ENCODE measurements at regions not wholly inside any gene's neighbourhood (a gene's known extent, or its start where the extent isn't known, plus 50 kb on each side); places are given as distances from the start of the nearest gene placed in this dataset.

DNA sequence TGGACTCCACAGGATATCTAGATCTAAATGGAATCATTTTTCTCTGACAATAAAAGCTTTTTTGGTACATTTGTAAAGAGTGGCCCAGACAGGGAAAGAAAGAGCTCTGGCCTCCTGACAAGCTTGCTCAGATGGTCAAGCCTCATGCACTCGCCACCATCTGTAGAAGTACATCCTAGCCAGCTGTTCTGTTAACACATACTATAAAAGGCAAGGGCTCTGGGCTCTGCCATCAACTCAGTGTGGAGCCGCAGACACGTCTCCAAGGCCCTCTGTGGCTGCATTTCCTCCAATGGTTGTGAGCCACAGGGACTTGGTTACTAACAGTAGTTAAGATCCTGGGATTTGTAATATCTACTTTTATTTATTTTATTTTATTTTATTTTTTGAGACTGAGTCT, 70.8 kb upstream of the KDM7A start:
- Histone ChIP-seq H3K36me3 (ENCODE audit: insufficient read depth, low read length) (no peaks in the 10 kb centered on the region), H3K27ac (ENCODE audit: low read depth, low read length, poor library complexity, severe bottlenecking) (no peak overlapping the region), H3K9me2 (ENCODE audit: low read depth, low read length) (no peaks in the 10 kb centered on the region), H3K9me3 (ENCODE audit: low read length) (no peaks in the 10 kb centered on the region), H3F3A (ENCODE audit: insufficient read depth, low read length) (no peaks in the 10 kb centered on the region), H2AFZ (ENCODE audit: low read length) (no peak overlapping the region), H3K9ac (ENCODE audit: low read length) (no peak overlapping the region), H4K20me1 (ENCODE audit: insufficient read depth, low read length) (no peaks in the 10 kb centered on the region), H3K4me2 (ENCODE audit: low read length) (no peak overlapping the region), H3K4me3 (ENCODE audit: low read depth, low read length, poor library complexity, severe bottlenecking) (no peak overlapping the region), H3K4me1 (ENCODE audit: insufficient read depth, low read length, severe bottlenecking) (no peaks in the 10 kb centered on the region), H3K79me2 (ENCODE audit: insufficient read depth, low read length) (no peaks in the 10 kb centered on the region), H3K27me3 (ENCODE audit: insufficient read depth, low read length) (no peaks in the 10 kb centered on the region; the same call in 1 of the 2 replicates)
- no peak for TF ChIP-seq EZH2 (IDR thresholded peaks at IDR 0.05; ENCODE audit: borderline replicate concordance, low read length)
- TF ChIP-seq, protein P1, sequence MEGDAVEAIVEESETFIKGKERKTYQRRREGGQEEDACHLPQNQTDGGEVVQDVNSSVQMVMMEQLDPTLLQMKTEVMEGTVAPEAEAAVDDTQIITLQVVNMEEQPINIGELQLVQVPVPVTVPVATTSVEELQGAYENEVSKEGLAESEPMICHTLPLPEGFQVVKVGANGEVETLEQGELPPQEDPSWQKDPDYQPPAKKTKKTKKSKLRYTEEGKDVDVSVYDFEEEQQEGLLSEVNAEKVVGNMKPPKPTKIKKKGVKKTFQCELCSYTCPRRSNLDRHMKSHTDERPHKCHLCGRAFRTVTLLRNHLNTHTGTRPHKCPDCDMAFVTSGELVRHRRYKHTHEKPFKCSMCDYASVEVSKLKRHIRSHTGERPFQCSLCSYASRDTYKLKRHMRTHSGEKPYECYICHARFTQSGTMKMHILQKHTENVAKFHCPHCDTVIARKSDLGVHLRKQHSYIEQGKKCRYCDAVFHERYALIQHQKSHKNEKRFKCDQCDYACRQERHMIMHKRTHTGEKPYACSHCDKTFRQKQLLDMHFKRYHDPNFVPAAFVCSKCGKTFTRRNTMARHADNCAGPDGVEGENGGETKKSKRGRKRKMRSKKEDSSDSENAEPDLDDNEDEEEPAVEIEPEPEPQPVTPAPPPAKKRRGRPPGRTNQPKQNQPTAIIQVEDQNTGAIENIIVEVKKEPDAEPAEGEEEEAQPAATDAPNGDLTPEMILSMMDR (IDR thresholded peaks at IDR 0.05; ENCODE audit: low read length), result no peak

GRCh38 chr7:140245611-140246105, 68.9 kb upstream of the KDM7A start:
- H3K79me2 ChIP-seq (ENCODE audit: insufficient read depth, low read length), result no peaks in the 10 kb centered on the region
- no peaks in the 10 kb centered on the region for H3K4me1 ChIP-seq (ENCODE audit: insufficient read depth, low read length, severe bottlenecking)
- TF ChIP-seq EZH2 (IDR thresholded peaks at IDR 0.05; ENCODE audit: borderline replicate concordance, low read length), result no peak
- TF ChIP-seq, protein P1 (IDR thresholded peaks at IDR 0.05; ENCODE audit: low read length), result no peak
- H3K9me2 ChIP-seq (ENCODE audit: low read depth, low read length), result no peaks in the 10 kb centered on the region
- H3K9ac ChIP-seq (ENCODE audit: low read length), result no peak overlapping the region
- H3K4me3 ChIP-seq (ENCODE audit: low read depth, low read length, poor library complexity, severe bottlenecking), result no peak overlapping the region
- H3K36me3 ChIP-seq (ENCODE audit: insufficient read depth, low read length), result no peaks in the 10 kb centered on the region
- no peaks in the 10 kb centered on the region; the same call in 1 of the 2 replicates for H3K27me3 ChIP-seq (ENCODE audit: insufficient read depth, low read length)
- no peak overlapping the region for H2AFZ ChIP-seq (ENCODE audit: low read length)
- no peaks in the 10 kb centered on the region for H3F3A ChIP-seq (ENCODE audit: insufficient read depth, low read length)
- H4K20me1 ChIP-seq (ENCODE audit: insufficient read depth, low read length), result no peaks in the 10 kb centered on the region
- H3K27ac ChIP-seq (ENCODE audit: low read depth, low read length, poor library complexity, severe bottlenecking), result no peak overlapping the region
- no peak overlapping the region for H3K4me2 ChIP-seq (ENCODE audit: low read length)
- no peaks in the 10 kb centered on the region for H3K9me3 ChIP-seq (ENCODE audit: low read length)

DNA sequence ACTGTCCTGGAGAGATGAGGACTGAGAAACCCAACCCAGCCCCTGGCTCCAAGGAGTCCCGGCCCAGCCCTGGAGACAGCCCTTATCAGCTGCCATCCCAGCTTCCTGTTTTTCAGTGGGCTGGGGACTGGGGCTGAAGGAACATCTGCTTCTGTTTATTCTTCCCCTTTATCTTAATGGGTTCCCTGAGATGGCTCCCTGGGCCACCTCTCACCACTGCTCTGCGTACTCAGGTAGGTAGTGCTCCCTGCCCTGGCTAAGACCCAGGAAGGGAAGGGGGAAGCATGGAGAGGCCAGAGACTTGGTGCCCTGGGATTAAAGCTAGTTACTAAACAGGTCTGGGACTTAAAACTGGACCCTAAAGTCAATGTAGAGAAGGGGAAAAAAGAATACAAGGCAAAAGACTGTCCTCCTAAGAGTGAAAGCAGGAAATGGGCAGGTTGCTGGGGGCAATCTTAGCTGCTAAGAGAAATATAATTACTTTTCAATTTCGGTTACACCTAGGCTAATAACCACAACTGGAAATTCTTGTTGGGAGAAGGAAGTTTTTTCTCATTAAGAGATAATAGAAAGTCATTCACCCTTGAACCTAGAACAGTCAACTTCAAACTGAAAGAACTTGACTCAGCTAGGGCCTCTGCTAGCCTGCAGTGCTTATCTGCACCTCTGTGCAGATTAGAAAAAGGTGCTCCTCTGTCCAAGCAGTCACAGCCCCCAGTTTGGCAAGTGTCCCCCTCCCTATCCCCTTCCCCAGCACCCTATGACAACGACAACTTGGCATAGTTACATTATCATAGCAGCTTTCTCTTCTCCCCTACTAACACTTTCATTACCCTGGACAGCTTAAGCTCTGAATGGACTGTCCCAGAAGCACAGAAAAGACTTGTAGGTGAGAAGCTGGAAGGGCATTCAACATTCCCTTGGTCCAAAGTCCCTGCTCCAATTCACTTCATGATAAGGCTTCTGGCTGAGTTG, 65.6 kb upstream of the KDM7A start:
- no peaks in the 10 kb centered on the region for H3K79me2 ChIP-seq (ENCODE audit: insufficient read depth, low read length)
- no peak overlapping the region for H3K4me3 ChIP-seq (ENCODE audit: low read depth, low read length, poor library complexity, severe bottlenecking)
- H3K27me3 ChIP-seq (ENCODE audit: insufficient read depth, low read length), result peaks cover 2% of the 10 kb centered on the region; the same call in 1 of the 2 replicates
- no peak overlapping the region for H3K4me2 ChIP-seq (ENCODE audit: low read length)
- no peaks in the 10 kb centered on the region for H3F3A ChIP-seq (ENCODE audit: insufficient read depth, low read length)
- no peaks in the 10 kb centered on the region for H3K4me1 ChIP-seq (ENCODE audit: insufficient read depth, low read length, severe bottlenecking)
- no peak overlapping the region for H3K9ac ChIP-seq (ENCODE audit: low read length)
- no peak for TF ChIP-seq EZH2 (IDR thresholded peaks at IDR 0.05; ENCODE audit: borderline replicate concordance, low read length)
- TF ChIP-seq, protein P1 (IDR thresholded peaks at IDR 0.05; ENCODE audit: low read length), result no peak
- H3K36me3 ChIP-seq (ENCODE audit: insufficient read depth, low read length), result no peaks in the 10 kb centered on the region
- H3K9me2 ChIP-seq (ENCODE audit: low read depth, low read length), result no peaks in the 10 kb centered on the region
- H4K20me1 ChIP-seq (ENCODE audit: insufficient read depth, low read length), result no peaks in the 10 kb centered on the region
- H3K27ac ChIP-seq (ENCODE audit: low read depth, low read length, poor library complexity, severe bottlenecking), result no peak overlapping the region
- H3K9me3 ChIP-seq (ENCODE audit: low read length), result no peaks in the 10 kb centered on the region
- no peak overlapping the region for H2AFZ ChIP-seq (ENCODE audit: low read length)
